Ascending aorta (tissue), 2 donors: ENCODE measurements at regions not wholly inside any gene's neighbourhood (a gene's known extent, or its start where the extent isn't known, plus 50 kb on each side); places are given as distances from the start of the nearest gene placed in this dataset.
"Not testable (repeated sequence)": the region's sequence is repeated elsewhere in the genome, so short reads cannot be mapped to it uniquely, and the experiment has no call there.

Experiments used
- DNase-seq, 2 donors: peaks; one replicate each; pipeline ENCODE4 v3.0.0-alpha.2; 2019; ENCODE audit warnings: low spot score in 2 of 2
- H3K27ac ChIP-seq, 2 donors: fragments of 200-600 bp; sonication (generic); one replicate each; pipeline ENCODE4 v1.5.1; 2016 to 2017; ENCODE audit warnings: mild to moderate bottlenecking in 1 of 2
- H3K27me3 ChIP-seq: fragments of 200-600 bp; sonication (generic); one replicate; pipeline ENCODE4 v1.5.1; 2017
- H3K36me3 ChIP-seq, 2 donors: fragments of 200-600 bp; sonication (generic); one replicate each; pipeline ENCODE4 v1.5.1; 2016
- H3K4me1 ChIP-seq, 2 donors: fragments of 200-600 bp; sonication (generic); one replicate each; pipeline ENCODE4 v1.5.1; 2016 to 2017; ENCODE audit warnings: mild to moderate bottlenecking in 1 of 2
- H3K4me3 ChIP-seq, 2 donors: fragments of 200-600 bp; sonication (generic); one replicate each; pipeline ENCODE4 v1.5.1; 2016 to 2017; ENCODE audit warnings: mild to moderate bottlenecking in 1 of 2
- H3K9me3 ChIP-seq, 2 donors: fragments of 200-600 bp; sonication (generic); one replicate each; pipeline ENCODE4 v1.5.1; 2016
- CTCF ChIP-seq, 3 experiments: fragments of 200-600 bp in 2 of 3; fragments of 450-650 bp in 1 of 3; sonication (generic) in 2 of 3; IDR thresholded peaks; one replicate each; pipeline ENCODE4 v1.5.1; 2016 to 2019; ENCODE audit warnings: antibody characterized with exemption in 3 of 3, mild to moderate bottlenecking in 1 of 3, moderate library complexity in 1 of 3
- intact Hi-C: fragments of 100-400 bp; cut with DNase I; formaldehyde crosslinking; loops from one replicate; pipeline ENCODE4 v1.15.1; 2023

- DNase-seq = no peak
- Histone ChIP-seq H3K4me1 (no peaks in the 10 kb centered on the region), H3K27ac (no peak overlapping the region), H3K27me3 (no peaks in the 10 kb centered on the region), H3K4me3 (no peak overlapping the region), H3K9me3 (no peaks in the 10 kb centered on the region), H3K36me3 (no peaks in the 10 kb centered on the region)
- no peak for TF ChIP-seq CTCF (IDR thresholded peaks at IDR 0.05)
- intact Hi-C loops = no loop called here
These were observed 142.3 kb upstream of the SOX21 start for GRCh38 chr13:94854688-94855087.

- TF ChIP-seq CTCF (IDR thresholded peaks at IDR 0.05) = no peak
- Histone ChIP-seq H3K27me3 (no peaks in the 10 kb centered on the region), H3K4me1 (no peaks in the 10 kb centered on the region), H3K9me3 (no peaks in the 10 kb centered on the region), H3K4me3 (no peak overlapping the region), H3K27ac (no peak overlapping the region), H3K36me3 (no peaks in the 10 kb centered on the region)
- intact Hi-C loops = no loop called here
- DNase-seq = no peak
These were observed 139.2 kb upstream of the SOX21 start for GRCh38 chr13:94851576-94851975.

GRCh38 chr13:94849254-94849653 is 136.9 kb upstream of the SOX21 start:
- no peaks in the 10 kb centered on the region for H3K9me3 ChIP-seq
- no peak for DNase-seq
- no peak for TF ChIP-seq CTCF (IDR thresholded peaks at IDR 0.05)
- H3K36me3 ChIP-seq = no peaks in the 10 kb centered on the region
- H3K27ac ChIP-seq = no peak overlapping the region
- no peaks in the 10 kb centered on the region for H3K4me1 ChIP-seq
- intact Hi-C loops = no loop called here
- no peaks in the 10 kb centered on the region for H3K27me3 ChIP-seq
- H3K4me3 ChIP-seq = no peak overlapping the region

GRCh38 chr13:94842901-94843300 is 130.6 kb upstream of the SOX21 start:
- DNase-seq = no peak
- no peak overlapping the region for H3K27ac ChIP-seq
- intact Hi-C loops = no loop called here
- no peaks in the 10 kb centered on the region for H3K9me3 ChIP-seq
- no peaks in the 10 kb centered on the region for H3K36me3 ChIP-seq
- H3K4me1 ChIP-seq = no peaks in the 10 kb centered on the region
- H3K4me3 ChIP-seq = no peak overlapping the region
- no peak for TF ChIP-seq CTCF (IDR thresholded peaks at IDR 0.05)
- H3K27me3 ChIP-seq = no peaks in the 10 kb centered on the region

GRCh38 chr13:94837056-94837455 is 124.7 kb upstream of the SOX21 start:
- DNase-seq, H3K36me3 ChIP-seq, H3K27ac ChIP-seq, H3K4me1 ChIP-seq, H3K9me3 ChIP-seq, H3K4me3 ChIP-seq, H3K27me3 ChIP-seq, intact Hi-C loops: not testable (repeated sequence)

GRCh38 chr13:94829837-94830365 is 117.6 kb upstream of the SOX21 start:
- TF ChIP-seq CTCF (IDR thresholded peaks at IDR 0.05) = no peak
- H3K4me3 ChIP-seq = no peak overlapping the region
- H3K27ac ChIP-seq = no peak overlapping the region
- H3K9me3 ChIP-seq = no peaks in the 10 kb centered on the region
- no peak for DNase-seq
- H3K4me1 ChIP-seq = no peaks in the 10 kb centered on the region
- no peaks in the 10 kb centered on the region for H3K27me3 ChIP-seq
- intact Hi-C loops = no loop called here
- H3K36me3 ChIP-seq = no peaks in the 10 kb centered on the region
